Omental fat pad (tissue), 3 donors: ENCODE measurements at regions not wholly inside any gene's neighbourhood (a gene's known extent, or its start where the extent isn't known, plus 50 kb on each side); places are given as distances from the start of the nearest gene placed in this dataset.

Source experiments
- ATAC-seq: fragments of 150-250 bp; one replicate; pipeline ENCODE4 v1.9.1; 2016; ENCODE audit warnings: mild to moderate bottlenecking, moderate library complexity; ENCODE audit not compliant: low FRiP score
- DNase-seq: peaks from one replicate; pipeline ENCODE4 v3.0.0-alpha.2; 2019; ENCODE audit warnings: low spot score
- TF ChIP-seq, protein P1 (sequence below), 3 donors: fragments of 450-650 bp; IDR thresholded peaks; one replicate each; pipeline ENCODE4 v1.5.1; 2016 to 2017; ENCODE audit warnings: antibody characterized with exemption in 3 of 3, mild to moderate bottlenecking in 3 of 3, moderate library complexity in 2 of 3

DNA sequence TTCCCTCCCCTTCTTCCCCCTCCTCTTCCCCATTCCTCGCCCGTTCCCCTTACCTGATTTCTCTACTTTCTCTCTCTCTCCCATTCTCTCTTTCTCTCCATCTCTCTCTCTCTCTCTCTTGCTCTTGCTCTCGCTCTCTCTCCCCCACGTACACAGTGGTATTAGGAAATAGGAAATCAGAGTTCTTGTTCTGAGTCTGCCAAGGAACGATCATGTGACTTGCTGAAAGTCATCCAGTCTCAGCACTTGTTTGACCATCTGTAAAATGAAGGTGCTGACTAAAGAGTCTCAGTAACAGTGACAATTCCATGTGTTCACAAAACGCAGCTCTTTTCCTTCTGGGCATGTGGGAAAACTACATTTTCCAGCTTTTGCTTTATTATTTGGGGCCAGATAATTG is 445.0 kb upstream of the TGFBR2 start:
- no peak for DNase-seq
- TF ChIP-seq, protein P1, sequence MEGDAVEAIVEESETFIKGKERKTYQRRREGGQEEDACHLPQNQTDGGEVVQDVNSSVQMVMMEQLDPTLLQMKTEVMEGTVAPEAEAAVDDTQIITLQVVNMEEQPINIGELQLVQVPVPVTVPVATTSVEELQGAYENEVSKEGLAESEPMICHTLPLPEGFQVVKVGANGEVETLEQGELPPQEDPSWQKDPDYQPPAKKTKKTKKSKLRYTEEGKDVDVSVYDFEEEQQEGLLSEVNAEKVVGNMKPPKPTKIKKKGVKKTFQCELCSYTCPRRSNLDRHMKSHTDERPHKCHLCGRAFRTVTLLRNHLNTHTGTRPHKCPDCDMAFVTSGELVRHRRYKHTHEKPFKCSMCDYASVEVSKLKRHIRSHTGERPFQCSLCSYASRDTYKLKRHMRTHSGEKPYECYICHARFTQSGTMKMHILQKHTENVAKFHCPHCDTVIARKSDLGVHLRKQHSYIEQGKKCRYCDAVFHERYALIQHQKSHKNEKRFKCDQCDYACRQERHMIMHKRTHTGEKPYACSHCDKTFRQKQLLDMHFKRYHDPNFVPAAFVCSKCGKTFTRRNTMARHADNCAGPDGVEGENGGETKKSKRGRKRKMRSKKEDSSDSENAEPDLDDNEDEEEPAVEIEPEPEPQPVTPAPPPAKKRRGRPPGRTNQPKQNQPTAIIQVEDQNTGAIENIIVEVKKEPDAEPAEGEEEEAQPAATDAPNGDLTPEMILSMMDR (IDR thresholded peaks at IDR 0.05), result no peak
- ATAC-seq, result no peak

DNA sequence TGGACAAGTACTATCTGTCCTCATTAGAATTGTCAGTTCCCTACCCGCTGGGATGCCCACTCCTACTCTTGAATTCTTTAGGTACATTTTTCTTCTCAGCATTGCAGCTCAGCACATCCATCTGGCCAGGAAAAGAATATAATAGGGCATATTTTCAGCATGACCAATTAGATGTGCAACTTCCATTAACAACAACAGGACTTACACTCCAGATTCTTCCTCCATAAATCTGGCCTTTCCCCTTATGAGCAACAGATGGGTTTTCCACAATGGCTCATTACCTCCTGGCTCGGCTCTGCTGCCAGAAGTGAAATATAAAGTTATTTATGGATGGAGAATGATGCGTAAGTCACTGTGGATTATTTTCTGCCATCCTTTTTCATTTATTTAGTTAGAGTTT is 443.8 kb upstream of the TGFBR2 start:
- no peak for DNase-seq
- TF ChIP-seq, protein P1 (IDR thresholded peaks at IDR 0.05), result no peak
- ATAC-seq, result no peak

DNA sequence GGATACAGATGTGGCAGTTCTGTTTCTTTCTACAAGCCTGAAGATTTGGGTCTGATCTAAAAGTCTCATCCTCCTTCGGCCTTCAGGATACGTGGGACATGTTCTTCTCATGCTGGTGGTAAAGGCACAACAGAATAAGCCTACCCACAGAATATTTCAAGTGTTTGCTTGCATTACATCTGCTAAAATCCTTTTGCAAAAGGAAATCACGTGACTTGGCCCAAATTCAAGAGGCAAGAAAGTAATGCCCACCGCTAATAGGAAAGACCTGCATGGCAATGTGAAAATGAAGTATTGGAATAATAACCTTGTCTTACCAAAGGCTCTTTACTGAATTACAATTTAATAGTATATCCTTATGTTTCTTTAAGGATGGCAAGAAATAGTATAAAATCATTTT is 439.9 kb upstream of the TGFBR2 start:
- DNase-seq (no peak), ATAC-seq (no peak)
- TF ChIP-seq, protein P1 (IDR thresholded peaks at IDR 0.05), result no peak

DNA sequence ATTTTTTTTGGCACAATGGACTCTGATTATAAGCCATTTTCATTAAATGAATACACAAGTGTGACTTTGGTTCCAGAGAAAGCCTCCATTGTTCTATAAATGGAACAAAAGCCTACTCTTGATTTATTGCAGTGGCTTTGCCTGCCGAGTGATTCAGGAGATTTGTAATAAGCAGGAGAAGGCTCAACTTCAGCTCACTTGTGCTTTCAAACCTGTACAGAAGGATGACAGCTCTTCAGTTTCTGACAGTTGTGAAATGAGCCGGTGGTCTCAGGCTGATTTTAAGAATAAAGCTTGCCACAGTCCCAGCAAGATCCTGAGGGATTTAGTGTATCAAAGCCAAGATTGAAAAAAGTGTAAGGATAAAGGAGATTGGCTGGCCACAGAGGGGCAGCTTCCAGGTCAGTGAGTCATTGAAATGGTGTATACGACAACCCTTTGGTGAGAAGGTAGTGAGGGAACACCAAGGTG is 438.8 kb upstream of the TGFBR2 start:
- ATAC-seq, result no peak

DNA sequence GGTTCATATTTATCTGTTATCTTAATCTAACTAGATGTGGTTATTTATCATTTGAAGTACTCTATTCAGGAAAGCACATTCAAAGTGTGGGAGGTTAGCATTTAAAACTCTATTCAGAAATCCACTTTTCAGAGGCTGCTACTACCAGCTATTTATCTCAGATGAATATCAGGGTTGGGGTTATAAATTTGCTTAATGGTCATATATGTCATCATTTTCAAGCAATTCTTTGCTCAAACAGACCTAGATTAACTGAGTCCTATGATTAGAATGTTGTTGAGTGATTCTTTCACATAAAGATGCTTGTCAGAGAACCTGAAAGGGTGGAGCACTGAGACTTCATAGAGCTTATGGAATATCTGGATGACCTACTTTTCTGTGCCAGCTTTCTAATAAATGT is 436.9 kb upstream of the TGFBR2 start:
- ATAC-seq, result no peak
- TF ChIP-seq, protein P1 (IDR thresholded peaks at IDR 0.05), result no peak
- DNase-seq, result no peak

More for the DNA sequence above, 438.8 kb upstream of the TGFBR2 start:
- no peak for DNase-seq
- TF ChIP-seq, protein P1 (IDR thresholded peaks at IDR 0.05), result no peak

DNA sequence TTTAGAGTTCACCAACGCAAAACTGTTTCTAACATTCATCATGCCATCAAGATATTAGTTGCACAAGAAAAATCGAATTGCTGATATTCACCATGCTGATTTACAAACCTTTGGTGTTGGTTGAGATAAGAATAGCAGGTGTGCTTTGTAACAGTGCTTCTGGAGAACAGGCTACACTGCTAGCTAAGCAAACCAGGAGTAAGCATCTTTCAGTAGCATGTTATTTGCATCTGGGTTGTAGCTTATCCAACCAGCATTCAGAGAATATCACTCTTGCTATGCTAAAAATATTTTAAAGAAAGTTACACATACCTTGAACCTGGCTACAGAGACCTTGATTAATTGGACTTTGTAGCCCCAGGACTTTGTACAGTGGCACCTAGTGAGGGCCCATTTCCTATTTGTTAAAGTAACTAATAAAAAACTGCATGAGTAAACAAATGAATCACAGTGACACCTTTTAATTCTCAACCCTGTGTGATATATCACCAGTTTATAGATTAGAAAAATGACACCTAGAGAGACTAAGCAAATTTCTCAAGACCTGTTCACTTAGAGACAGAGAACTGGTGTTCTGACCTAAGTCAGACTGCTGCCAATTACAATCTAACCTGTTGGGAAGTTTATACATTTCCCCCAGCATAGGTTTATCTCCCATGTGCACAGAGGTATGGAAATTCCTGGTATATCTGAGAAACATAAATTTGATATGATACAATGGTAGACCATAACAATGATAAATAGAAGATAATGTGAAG is 435.5 kb upstream of the TGFBR2 start:
- TF ChIP-seq, protein P1 (IDR thresholded peaks at IDR 0.05), result no peak
- ATAC-seq (no peak), DNase-seq (no peak)

DNA sequence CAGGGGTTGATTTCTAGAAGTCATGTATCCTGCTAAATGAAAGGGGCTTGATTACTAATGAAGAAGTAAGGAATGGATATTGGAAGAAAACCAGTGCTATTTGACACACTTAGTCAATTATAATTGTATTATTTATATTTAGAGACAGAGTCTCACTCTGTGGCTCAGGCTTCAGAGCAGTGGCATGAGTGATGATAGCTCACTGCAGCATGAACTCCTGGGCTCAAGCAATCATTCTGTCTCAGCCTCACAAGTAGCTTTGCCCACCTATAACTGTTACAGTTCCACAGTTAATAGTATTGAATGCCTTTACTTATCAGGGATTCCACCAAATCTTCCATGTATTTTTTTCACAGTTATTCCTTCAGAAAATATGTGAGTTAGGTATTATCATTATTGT is 432.0 kb upstream of the TGFBR2 start:
- ATAC-seq (no peak), DNase-seq (no peak)
- TF ChIP-seq, protein P1 (IDR thresholded peaks at IDR 0.05), result no peak
